ENCODE measurements at regions not wholly inside any gene's neighbourhood (a gene's known extent, or its start where the extent isn't known, plus 50 kb on each side); places are given as distances from the start of the nearest gene placed in this dataset.
"Not testable (repeated sequence)": the region's sequence is repeated elsewhere in the genome, so short reads cannot be mapped to it uniquely, and the experiment has no call there.

DNA sequence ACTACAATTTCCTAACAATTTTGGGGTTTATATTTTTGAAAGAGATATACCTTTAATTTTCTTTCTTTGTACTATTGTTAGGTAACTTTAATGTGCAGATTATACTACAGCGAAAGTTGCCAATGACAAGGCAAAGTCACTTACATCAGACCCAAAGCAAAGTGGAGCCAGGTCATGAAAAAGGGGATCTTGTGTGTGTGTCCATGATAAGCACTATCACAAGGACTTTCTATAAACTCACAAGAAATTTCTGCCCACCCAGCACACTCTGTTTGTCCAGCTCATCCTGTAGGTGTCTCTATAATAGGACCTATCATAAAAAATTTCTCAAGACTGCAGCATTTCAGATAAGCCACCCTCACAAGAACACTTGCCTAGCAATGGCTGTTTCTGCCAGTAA, 85.7 kb upstream of the TP53BP2 start:
- not testable (repeated sequence) for TF ChIP-seq POU2F2 (IDR thresholded peaks at IDR 0.05; ENCODE audit: low read depth, low read length); POLR2A (IDR thresholded peaks at IDR 0.05; ENCODE audit: low read depth, low read length); POLR2AphosphoS5 (IDR thresholded peaks at IDR 0.05; ENCODE audit: low read depth, low read length); TAF1 (IDR thresholded peaks at IDR 0.05; ENCODE audit: low read depth, low read length); PAX5 (IDR thresholded peaks at IDR 0.05; ENCODE audit: insufficient read depth, low read length, severe bottlenecking)
